Gastroesophageal sphincter (tissue), 4 donors: ENCODE measurements at regions not wholly inside any gene's neighbourhood (a gene's known extent, or its start where the extent isn't known, plus 50 kb on each side); places are given as distances from the start of the nearest gene placed in this dataset.

Experiments
- ATAC-seq: fragments of 150-250 bp; one replicate; pipeline ENCODE4 v1.9.1; 2016; ENCODE audit warnings: mild to moderate bottlenecking, moderate library complexity
- H3K27ac ChIP-seq, 4 donors: fragments of 200-600 bp; sonication (generic) in 3 of 4; 1 replicate in 3 of 4; 2 replicates in 1 of 4; pipeline ENCODE4 v1.5.1; 2016 to 2019
- H3K27me3 ChIP-seq: fragments of 200-600 bp; sonication (generic); one replicate; pipeline ENCODE4 v1.5.1; 2019
- H3K36me3 ChIP-seq, 2 donors: fragments of 200-600 bp; sonication (generic); one replicate each; pipeline ENCODE4 v1.5.1; 2019; ENCODE audit warnings: control low read depth in 1 of 2
- H3K4me1 ChIP-seq, 3 donors: fragments of 200-600 bp; sonication (generic); 1 replicate in 2 of 3; 2 replicates in 1 of 3; pipeline ENCODE4 v1.5.1; 2016 to 2019; ENCODE audit warnings: control low read depth in 2 of 3
- H3K4me3 ChIP-seq, 2 donors: fragments of 200-600 bp; sonication (generic); one replicate each; pipeline ENCODE4 v1.5.1; 2019; ENCODE audit warnings: mild to moderate bottlenecking in 1 of 2, moderate library complexity in 1 of 2
- H3K9me3 ChIP-seq, 3 donors: fragments of 200-600 bp; sonication (generic); one replicate each; pipeline ENCODE4 v1.5.1; 2017 to 2019; ENCODE audit warnings: control low read depth in 2 of 3
- EP300 ChIP-seq: sonication (generic); formaldehyde crosslinking; IDR thresholded peaks from one replicate; pipeline ENCODE4 v1.6.1; 2017; ENCODE audit warnings: antibody characterized with exemption, mild to moderate bottlenecking
- POLR2A ChIP-seq, 2 donors: fragments of 450-650 bp; IDR thresholded peaks; one replicate each; pipeline ENCODE4 v1.6.1; 2017; ENCODE audit warnings: antibody characterized with exemption in 2 of 2, mild to moderate bottlenecking in 2 of 2, moderate library complexity in 1 of 2
- POLR2AphosphoS5 ChIP-seq: sonication (generic); formaldehyde crosslinking; IDR thresholded peaks from one replicate; pipeline ENCODE4 v1.6.1; 2017; ENCODE audit warnings: antibody characterized with exemption
- WGBS, 2 donors: methylation state at CpG; one replicate each; pipeline ENCODE4 v1.1.5; 2018; ENCODE audit warnings: low coverage in 1 of 2; 5-methylcytosine and 5-hydroxymethylcytosine counted together
- TF ChIP-seq, protein P1 (sequence below), 4 experiments: fragments of 200-600 bp in 2 of 4; fragments of 450-650 bp in 2 of 4; sonication (generic) in 1 of 4; IDR thresholded peaks; one replicate each; pipeline ENCODE4 v1.5.1; 2017 to 2019; ENCODE audit warnings: antibody characterized with exemption in 4 of 4, mild to moderate bottlenecking in 2 of 4, moderate library complexity in 2 of 4

DNA sequence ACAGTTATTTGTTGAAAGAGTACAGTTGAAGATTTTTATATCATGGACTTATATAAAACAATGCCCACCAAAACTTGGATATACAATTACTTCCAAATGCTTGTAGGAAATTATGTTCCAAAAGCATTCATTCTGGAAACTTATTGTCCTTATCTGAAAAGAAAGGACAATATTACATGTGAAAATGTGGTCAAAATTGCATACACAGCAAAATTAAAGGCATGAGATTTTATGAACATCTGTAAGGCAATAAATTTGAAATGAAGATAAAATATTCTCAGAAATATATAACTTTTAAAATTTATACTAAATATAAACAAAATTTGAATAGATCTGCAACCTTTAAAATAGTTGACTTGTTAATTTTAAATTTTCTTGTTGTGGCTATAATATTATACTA is 1173.8 kb downstream of the NLGN4X start:
- Histone ChIP-seq H3K27me3 (no peaks in the 10 kb centered on the region), H3K27ac (no peak overlapping the region), H3K4me1 (no peaks in the 10 kb centered on the region), H3K4me3 (no peak overlapping the region), H3K36me3 (no peaks in the 10 kb centered on the region), H3K9me3 (no peaks in the 10 kb centered on the region)
- TF ChIP-seq EP300 (no peak), POLR2A (IDR thresholded peaks at IDR 0.05) (no peak), POLR2AphosphoS5 (no peak)
- TF ChIP-seq, protein P1, sequence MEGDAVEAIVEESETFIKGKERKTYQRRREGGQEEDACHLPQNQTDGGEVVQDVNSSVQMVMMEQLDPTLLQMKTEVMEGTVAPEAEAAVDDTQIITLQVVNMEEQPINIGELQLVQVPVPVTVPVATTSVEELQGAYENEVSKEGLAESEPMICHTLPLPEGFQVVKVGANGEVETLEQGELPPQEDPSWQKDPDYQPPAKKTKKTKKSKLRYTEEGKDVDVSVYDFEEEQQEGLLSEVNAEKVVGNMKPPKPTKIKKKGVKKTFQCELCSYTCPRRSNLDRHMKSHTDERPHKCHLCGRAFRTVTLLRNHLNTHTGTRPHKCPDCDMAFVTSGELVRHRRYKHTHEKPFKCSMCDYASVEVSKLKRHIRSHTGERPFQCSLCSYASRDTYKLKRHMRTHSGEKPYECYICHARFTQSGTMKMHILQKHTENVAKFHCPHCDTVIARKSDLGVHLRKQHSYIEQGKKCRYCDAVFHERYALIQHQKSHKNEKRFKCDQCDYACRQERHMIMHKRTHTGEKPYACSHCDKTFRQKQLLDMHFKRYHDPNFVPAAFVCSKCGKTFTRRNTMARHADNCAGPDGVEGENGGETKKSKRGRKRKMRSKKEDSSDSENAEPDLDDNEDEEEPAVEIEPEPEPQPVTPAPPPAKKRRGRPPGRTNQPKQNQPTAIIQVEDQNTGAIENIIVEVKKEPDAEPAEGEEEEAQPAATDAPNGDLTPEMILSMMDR (IDR thresholded peaks at IDR 0.05): no peak
- ATAC-seq: no peak

GRCh38 chrX:5051831-5052491 is 1176.7 kb downstream of the NLGN4X start:
- H3K27me3 ChIP-seq: no peaks in the 10 kb centered on the region
- WGBS, 2 donors: 17 to 18% methylated on average over 2 to 4 of the region's 5 CpGs
- peak; percentile 83 for ATAC-seq
- H3K36me3 ChIP-seq: no peaks in the 10 kb centered on the region
- no peaks in the 10 kb centered on the region for H3K9me3 ChIP-seq
- TF ChIP-seq EP300 (no peak), POLR2A (IDR thresholded peaks at IDR 0.05) (no peak), POLR2AphosphoS5 (peak; percentile 30)
- TF ChIP-seq, protein P1 (IDR thresholded peaks at IDR 0.05): no peak
- H3K27ac ChIP-seq: peak overlapping the region in 3 of 4 donors; percentile 68 to 70 (median 69)
- no peak overlapping the region for H3K4me3 ChIP-seq
- no peaks in the 10 kb centered on the region for H3K4me1 ChIP-seq

- TF ChIP-seq, protein P1 (IDR thresholded peaks at IDR 0.05): no peak
- TF ChIP-seq POLR2A (IDR thresholded peaks at IDR 0.05) (no peak), POLR2AphosphoS5 (no peak), EP300 (no peak)
- WGBS, 2 donors: 78 to 86% methylated on average over 1 of the region's 3 CpGs
Measured at GRCh38 chrX:5042563-5042962, 1186.1 kb downstream of the NLGN4X start.

GRCh38 chrX:5031792-5032191 is 1196.9 kb downstream of the NLGN4X start:
- H3K27me3 ChIP-seq: no peaks in the 10 kb centered on the region

More at GRCh38 chrX:5042563-5042962, 1186.1 kb downstream of the NLGN4X start:
- Histone ChIP-seq H3K27ac (no peak overlapping the region), H3K36me3 (no peaks in the 10 kb centered on the region), H3K4me1 (no peaks in the 10 kb centered on the region), H3K27me3 (no peaks in the 10 kb centered on the region), H3K4me3 (no peak overlapping the region), H3K9me3 (no peaks in the 10 kb centered on the region)
- no peak for ATAC-seq

More at GRCh38 chrX:5031792-5032191, 1196.9 kb downstream of the NLGN4X start:
- Histone ChIP-seq H3K27ac (no peak overlapping the region), H3K4me3 (no peak overlapping the region), H3K9me3 (no peaks in the 10 kb centered on the region), H3K4me1 (no peaks in the 10 kb centered on the region), H3K36me3 (no peaks in the 10 kb centered on the region)
- WGBS, 2 donors: 88 to 100% methylated on average over 4 to 7 of the region's 7 CpGs
- TF ChIP-seq, protein P1 (IDR thresholded peaks at IDR 0.05): no peak
- TF ChIP-seq POLR2A (IDR thresholded peaks at IDR 0.05): no peak
- TF ChIP-seq EP300: no peak
- TF ChIP-seq POLR2AphosphoS5: no peak
- ATAC-seq: no peak
